ENCODE measurements at regions not wholly inside any gene's neighbourhood (a gene's known extent, or its start where the extent isn't known, plus 50 kb on each side); places are given as distances from the start of the nearest gene placed in this dataset.

GRCh38 chr9:1791191-1791590 is 224.0 kb upstream of the SMARCA2 start:
- DNase-seq = no peak

GRCh38 chr9:1794547-1795270 is 220.4 kb upstream of the SMARCA2 start:
- no peak for DNase-seq

GRCh38 chr9:1804128-1804865 is 210.8 kb upstream of the SMARCA2 start:
- DNase-seq = no peak

GRCh38 chr9:1829719-1830118 is 185.4 kb upstream of the SMARCA2 start:
- no peak for DNase-seq

- DNase-seq = no peak
Measured at GRCh38 chr9:1832960-1833359, 182.2 kb upstream of the SMARCA2 start.

GRCh38 chr9:1837453-1838084 is 177.6 kb upstream of the SMARCA2 start:
- no peak for DNase-seq

GRCh38 chr9:1839909-1840308 is 175.2 kb upstream of the SMARCA2 start:
- DNase-seq = no peak

GRCh38 chr9:1845425-1845824 is 169.7 kb upstream of the SMARCA2 start:
- no peak for DNase-seq

- no peak for DNase-seq
Measured at GRCh38 chr9:1855726-1856125, 159.4 kb upstream of the SMARCA2 start.

- DNase-seq = no peak
Measured at GRCh38 chr9:1857808-1858207, 157.3 kb upstream of the SMARCA2 start.

GRCh38 chr9:1869843-1870242 is 145.3 kb upstream of the SMARCA2 start:
- no peak for DNase-seq

GRCh38 chr9:1870915-1871314 is 144.2 kb upstream of the SMARCA2 start:
- no peak for DNase-seq

GRCh38 chr9:1871626-1872419 is 143.3 kb upstream of the SMARCA2 start:
- DNase-seq = no peak

- DNase-seq = no peak
Measured at GRCh38 chr9:1875251-1875851, 139.8 kb upstream of the SMARCA2 start.

GRCh38 chr9:1875921-1876448 is 139.2 kb upstream of the SMARCA2 start:
- peak; percentile 76 for DNase-seq

- no peak for DNase-seq
Measured at GRCh38 chr9:1876891-1877496, 138.2 kb upstream of the SMARCA2 start.

GRCh38 chr9:1877951-1878350 is 137.2 kb upstream of the SMARCA2 start:
- DNase-seq = no peak

- no peak for DNase-seq
Measured at GRCh38 chr9:1878811-1879210, 136.3 kb upstream of the SMARCA2 start.

GRCh38 chr9:1879501-1879900 is 135.6 kb upstream of the SMARCA2 start:
- no peak for DNase-seq

GRCh38 chr9:1880038-1880565 is 135.0 kb upstream of the SMARCA2 start:
- no peak for DNase-seq

- no peak for DNase-seq
Measured at GRCh38 chr9:1881708-1882295, 133.3 kb upstream of the SMARCA2 start.
